GM19099 (cell line): ENCODE measurements at regions not wholly inside any gene's neighbourhood (a gene's known extent, or its start where the extent isn't known, plus 50 kb on each side); places are given as distances from the start of the nearest gene placed in this dataset.

Experiments
- POLR2A ChIP-seq: IDR thresholded peaks from 3 replicates; pipeline ENCODE4 v1.6.1; 2011; ENCODE audit warnings: low read depth; ENCODE audit not compliant: insufficient read length; ENCODE audit errors: extremely low read depth

- TF ChIP-seq POLR2A: no peak
These were observed 413.1 kb downstream of the KCNRG start for GRCh38 chr13:50428183-50428877.

GRCh38 chr13:50435011-50435410 is 408.5 kb downstream of the DLEU7 start:
- TF ChIP-seq POLR2A: no peak

- no peak for TF ChIP-seq POLR2A
These were observed 406.2 kb downstream of the DLEU7 start for GRCh38 chr13:50437252-50437651.

GRCh38 chr13:50438351-50438750 is 405.1 kb downstream of the DLEU7 start:
- TF ChIP-seq POLR2A: no peak

- no peak for TF ChIP-seq POLR2A
These were observed 402.4 kb downstream of the DLEU7 start for GRCh38 chr13:50441130-50441529.

DNA sequence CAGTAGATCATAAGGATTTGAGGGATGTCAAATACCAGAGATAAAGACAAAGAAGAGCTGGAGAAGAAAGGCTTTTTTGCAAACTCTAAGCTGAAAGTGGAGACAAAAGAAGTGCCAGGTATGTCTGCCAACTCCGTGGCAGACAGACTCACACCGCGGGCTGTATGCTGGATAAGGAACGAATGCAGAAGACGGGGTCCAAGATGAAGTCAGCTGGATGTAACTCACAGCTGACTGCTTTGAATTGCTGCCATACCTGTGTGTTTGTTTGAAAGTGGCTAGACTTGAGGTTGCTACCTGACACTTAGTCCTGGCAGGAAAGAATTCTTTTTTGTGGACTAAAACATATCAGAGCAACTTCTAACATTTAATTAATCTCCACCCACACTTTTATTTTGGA is 398.8 kb downstream of the DLEU7 start:
- TF ChIP-seq POLR2A: no peak

DNA sequence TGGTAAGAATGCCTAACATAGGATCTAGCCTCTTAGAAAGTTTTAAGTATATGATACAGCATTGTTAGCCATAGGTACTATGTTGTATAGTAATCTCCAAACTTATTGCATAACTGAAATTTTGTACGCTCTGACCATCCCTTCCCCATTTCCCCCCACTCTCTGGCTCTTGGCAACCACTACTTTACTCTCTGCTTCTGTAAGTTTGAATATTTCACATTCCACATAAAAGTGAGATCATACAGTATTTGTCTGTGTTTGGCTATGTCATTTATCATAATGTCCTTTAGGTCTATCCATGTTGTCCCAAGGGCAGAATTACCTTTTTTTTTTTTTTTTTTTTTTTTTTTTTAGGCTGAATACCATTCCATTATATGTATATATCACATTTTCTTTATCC is 396.9 kb downstream of the DLEU7 start:
- TF ChIP-seq POLR2A: no peak

DNA sequence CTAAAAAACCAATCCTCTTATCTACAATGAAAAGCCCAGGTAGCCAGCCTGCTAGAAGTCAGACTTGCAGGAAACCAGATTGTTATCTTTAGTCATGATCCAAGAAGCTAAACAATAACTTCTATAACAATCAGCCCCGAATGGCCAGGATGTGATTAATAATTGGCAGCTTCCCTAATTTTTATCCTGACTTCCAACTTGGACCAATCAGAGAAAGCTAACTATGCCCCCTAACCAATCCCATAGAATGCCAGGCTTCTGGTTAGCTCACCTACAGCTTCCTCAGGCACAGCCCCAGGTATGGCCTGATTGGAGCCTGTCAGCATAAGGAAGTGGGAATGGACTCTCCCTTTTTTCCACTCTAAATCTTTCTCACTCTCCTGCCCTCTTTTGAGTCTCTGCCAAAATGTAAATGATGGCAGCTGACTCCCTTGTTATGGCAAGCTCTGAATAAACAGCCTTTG is 394.9 kb downstream of the DLEU7 start:
- no peak for TF ChIP-seq POLR2A

DNA sequence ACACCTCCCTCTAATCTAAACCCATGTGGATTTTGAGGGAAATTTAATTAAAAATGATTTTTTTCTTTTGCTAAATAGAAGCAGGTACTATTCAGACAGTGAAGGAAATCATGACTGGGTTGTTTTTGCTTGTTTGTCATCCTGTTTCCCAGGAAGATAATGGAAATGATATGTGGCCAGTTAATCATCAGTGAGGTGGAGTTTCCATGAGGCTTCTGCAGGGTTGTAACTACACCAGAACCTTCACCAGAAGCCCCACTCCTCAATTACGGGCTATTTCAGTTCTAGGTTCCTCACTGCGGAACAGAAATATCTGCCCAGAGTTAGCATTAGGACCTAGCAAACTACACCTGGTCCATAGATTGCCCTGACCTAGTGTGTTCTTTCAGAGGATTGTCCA is 394.0 kb downstream of the DLEU7 start:
- TF ChIP-seq POLR2A: no peak

DNA sequence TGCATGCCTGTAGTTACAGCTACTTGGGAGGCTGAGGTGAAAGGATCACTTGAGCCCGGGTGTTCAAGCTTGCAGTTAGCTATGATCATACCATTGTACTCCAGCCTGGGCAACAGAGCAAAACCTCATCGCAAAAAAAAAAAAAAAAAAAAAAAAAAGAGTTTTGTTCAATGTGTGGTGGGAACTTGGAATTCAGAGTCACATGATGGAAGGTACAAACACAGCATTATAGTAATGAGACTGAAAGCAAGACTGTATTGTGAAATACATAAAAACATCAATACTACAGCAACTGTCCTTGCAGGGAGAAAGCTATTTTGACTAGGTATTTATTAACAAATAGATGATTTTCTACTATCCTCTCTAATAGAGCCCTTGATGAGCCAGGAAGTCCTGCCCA is 393.2 kb downstream of the DLEU7 start:
- no peak for TF ChIP-seq POLR2A

DNA sequence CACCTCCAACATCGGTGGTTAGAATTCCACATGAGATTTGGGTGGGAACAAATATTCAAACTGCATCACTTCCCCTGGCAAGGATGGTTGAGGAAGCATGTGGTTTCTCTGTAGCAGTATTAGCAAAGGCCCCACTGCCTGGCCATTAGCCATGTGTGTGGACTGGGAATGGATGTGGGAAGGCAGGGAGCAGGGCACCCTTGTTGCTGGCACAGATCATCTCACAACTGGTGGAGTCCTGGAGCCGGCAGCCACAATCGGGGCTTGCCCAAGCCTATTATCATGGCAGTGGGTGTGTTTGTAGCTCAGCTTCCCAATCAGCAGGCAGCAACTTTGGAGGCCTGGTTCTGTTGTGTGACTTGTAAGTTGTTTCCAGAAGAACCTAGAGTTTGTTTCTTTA is 391.9 kb downstream of the DLEU7 start:
- no peak for TF ChIP-seq POLR2A

GRCh38 chr13:50452028-50452427 is 391.5 kb downstream of the DLEU7 start:
- no peak for TF ChIP-seq POLR2A

- TF ChIP-seq POLR2A: no peak
These were observed 390.7 kb downstream of the DLEU7 start for GRCh38 chr13:50452756-50453155.

GRCh38 chr13:50453188-50453587 is 390.3 kb downstream of the DLEU7 start:
- TF ChIP-seq POLR2A: no peak

- TF ChIP-seq POLR2A: no peak
These were observed 387.4 kb downstream of the DLEU7 start for GRCh38 chr13:50456111-50456510.

DNA sequence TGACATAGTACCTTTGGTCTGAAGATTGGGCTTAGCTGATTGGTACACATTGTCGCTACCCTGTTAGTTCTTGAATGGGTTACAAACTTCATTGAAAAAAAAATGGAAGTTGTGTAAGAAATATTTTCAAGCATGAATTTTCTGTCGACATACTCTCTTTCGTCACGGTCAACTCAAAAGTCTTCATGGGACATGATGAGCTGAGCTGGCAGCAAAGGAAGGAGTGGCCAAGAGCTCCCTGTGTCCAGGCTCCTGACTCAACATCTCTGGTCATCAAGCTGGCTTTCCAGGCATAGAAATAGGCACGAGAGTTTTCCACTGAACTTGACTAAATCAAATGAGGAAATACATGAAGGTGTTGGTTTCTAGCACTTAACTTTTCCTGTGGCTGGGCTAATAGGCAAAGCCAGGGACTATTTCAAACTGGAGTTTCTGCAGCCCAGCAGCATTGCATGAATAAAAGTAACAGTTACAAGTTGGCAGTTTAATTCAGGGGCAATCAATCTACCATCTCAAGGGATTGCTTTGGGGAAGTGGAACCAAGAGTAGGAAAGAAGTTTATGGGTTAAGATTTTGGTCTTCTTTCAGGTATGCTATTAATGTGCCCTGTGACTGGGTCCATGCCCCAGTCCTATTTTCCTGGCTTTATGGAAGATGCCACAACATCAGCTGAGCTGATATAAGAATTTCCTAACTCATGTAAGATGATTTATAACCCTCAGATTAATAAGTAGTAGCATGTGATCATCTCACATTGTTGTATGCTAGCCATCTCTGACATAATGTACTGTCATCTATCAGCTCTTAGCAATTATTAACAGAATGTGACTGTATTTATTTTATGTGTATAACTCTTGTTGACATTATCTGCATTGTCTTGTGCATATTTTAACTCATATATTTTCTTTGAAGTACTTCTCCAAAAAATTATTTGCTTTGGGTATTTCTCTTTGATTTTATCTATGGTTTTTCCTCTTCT is 385.8 kb downstream of the DLEU7 start:
- TF ChIP-seq POLR2A: no peak

- no peak for TF ChIP-seq POLR2A
These were observed 384.4 kb downstream of the DLEU7 start for GRCh38 chr13:50459046-50459445.

- TF ChIP-seq POLR2A: no peak
These were observed 383.8 kb downstream of the DLEU7 start for GRCh38 chr13:50459658-50460057.
